K562 (cell line): ENCODE measurements at regions not wholly inside any gene's neighbourhood (a gene's known extent, or its start where the extent isn't known, plus 50 kb on each side); places are given as distances from the start of the nearest gene placed in this dataset.

Source experiments
- ATAC-seq: fragments of 200-7000 bp; cut with Tn5 transposase; 3 replicates; pipeline ENCODE4 v1.9.1; 2020; ENCODE audit warnings: moderate library complexity
- BruUV-seq: library from RNA; stranded (reverse); fragments of 400-500 nt; replicated peaks from 2 replicates; lab custom pipeline; 2021; lab: Mats Ljungman, UMichigan
- CTCF ChIA-PET: fragments of 300-600 bp; formaldehyde crosslinking; extraction: SDS; loops from one replicate; lab custom pipeline; 2021; ENCODE audit warnings: low intra/inter-chr PET ratio; lab: Yijun Ruan, JAX
- POLR2A ChIA-PET: fragments of 300-600, 350-650 bp; sonication (Branson Sonifier 250); formaldehyde crosslinking; extraction: SDS; loops from one replicate; lab custom pipeline; 2021; ENCODE audit warnings: antibody characterized with exemption, inconsistent platforms; lab: Yijun Ruan, JAX
- DNase-seq, 4 experiments: peaks; one replicate each; pipeline versions ENCODE4 v3.0.0 to v3.0.0-alpha.2; 2011 to 2018; ENCODE audit warnings: low spot score in 3 of 4, mixed read lengths in 3 of 4; ENCODE audit errors: extremely low read depth in 1 of 4
- FAIRE-seq: peaks from 2 replicates; lab custom pipeline; 2011; peaks lifted over from hg19 to GRCh38; lab: Jason Lieb, UNC
- H2AFZ ChIP-seq: 2 replicates; pipeline ENCODE4 v1.6.0; 2011; ENCODE audit warnings: low read depth, low read length, control low read depth, inconsistent platforms
- H3K27ac ChIP-seq: fragments of 200-600 bp; 3 replicates; pipeline ENCODE4 v1.8.0; 2011; ENCODE audit warnings: low read depth, mild to moderate bottlenecking, control low read depth, inconsistent platforms, low read length, moderate library complexity, mixed read lengths; ENCODE audit errors: extremely low read depth
- H3K27me3 ChIP-seq, 2 experiments: fragments of 300-600 bp in 1 of 2; 2 replicates in 1 of 2; 3 replicates in 1 of 2; pipeline versions ENCODE4 v1.6.0 to v1.8.0; 2011; ENCODE audit warnings: inconsistent platforms in 2 of 2, low read length in 2 of 2, mild to moderate bottlenecking in 1 of 2, mixed read lengths in 1 of 2, moderate library complexity in 1 of 2; ENCODE audit not compliant: control insufficient read depth in 2 of 2, insufficient read depth in 2 of 2
- H3K36me3 ChIP-seq: fragments of 300-600 bp; 3 replicates; pipeline ENCODE4 v1.8.0; 2011; ENCODE audit warnings: mild to moderate bottlenecking, low read length, inconsistent platforms; ENCODE audit not compliant: control insufficient read depth, insufficient read depth
- H3K4me1 ChIP-seq, 2 experiments: fragments of 200-600 bp in 1 of 2; replicated peaks in 1 of 2; 2 replicates in 1 of 2; 3 replicates in 1 of 2; pipeline versions ENCODE4 v1.5.1 to v1.8.0; 2011; ENCODE audit warnings: inconsistent platforms in 2 of 2, low read length in 2 of 2, mild to moderate bottlenecking in 1 of 2, mixed read lengths in 1 of 2, moderate library complexity in 1 of 2; ENCODE audit not compliant: control insufficient read depth in 2 of 2, insufficient read depth in 2 of 2
- H3K4me2 ChIP-seq: 2 replicates; pipeline ENCODE4 v1.6.1; 2011; ENCODE audit warnings: low read length, control low read depth, inconsistent platforms, mixed read lengths; ENCODE audit not compliant: insufficient read depth
- H3K4me3 ChIP-seq: fragments of 200-600 bp; sonication (generic), shearing (Covaris generic); 2 replicates; pipeline ENCODE4 v1.5.1; 2016; ENCODE audit warnings: control low read depth, inconsistent platforms
- H3K79me2 ChIP-seq: fragments of 200-600 bp; 3 replicates; pipeline ENCODE4 v1.8.0; 2011; ENCODE audit warnings: low read length, inconsistent platforms; ENCODE audit not compliant: control insufficient read depth, insufficient read depth
- H3K9ac ChIP-seq, 2 experiments: 2 replicates each; pipeline versions ENCODE4 v1.6.0 to v1.6.1; 2011; ENCODE audit warnings: low read depth in 2 of 2, low read length in 2 of 2, control low read depth in 1 of 2, inconsistent platforms in 1 of 2, mild to moderate bottlenecking in 1 of 2, mixed read lengths in 1 of 2; ENCODE audit not compliant: insufficient read depth in 1 of 2
- H3K9me1 ChIP-seq: one replicate; pipeline ENCODE4 v1.6.0; 2011; ENCODE audit warnings: inconsistent platforms, mild to moderate bottlenecking, low read length, moderate library complexity; ENCODE audit not compliant: control insufficient read depth, insufficient read depth
- H3K9me3 ChIP-seq: replicated peaks from 2 replicates; pipeline ENCODE4 v1.5.1; 2011; ENCODE audit warnings: low read depth, low read length, inconsistent platforms; ENCODE audit not compliant: control insufficient read depth, insufficient read depth
- H4K20me1 ChIP-seq: replicated peaks from 2 replicates; pipeline ENCODE4 v1.6.1; 2011; ENCODE audit warnings: low read length, inconsistent platforms, mixed read lengths; ENCODE audit not compliant: control insufficient read depth, insufficient read depth
- ARID3A ChIP-seq: IDR thresholded peaks from 2 replicates; pipeline ENCODE4 v1.6.1; 2012; ENCODE audit warnings: low read depth, low read length, improper control_type of control experiment, borderline replicate concordance
- CC2D1A ChIP-seq: fragments of 450-650 bp; IDR thresholded peaks from 2 replicates; pipeline ENCODE4 v1.6.1; 2017; ENCODE audit warnings: mild to moderate bottlenecking
- CHCHD3 ChIP-seq: fragments of 250-450 bp; sonication (Bioruptor Pico); IDR thresholded peaks from 2 replicates; pipeline ENCODE4 v2.1.2; 2022; ENCODE audit warnings: mild to moderate bottlenecking
- E2F8 ChIP-seq: fragments of 450-650 bp; IDR thresholded peaks from 2 replicates; pipeline ENCODE4 v1.7.1; 2018; ENCODE audit warnings: mild to moderate bottlenecking, low read depth; ENCODE audit not compliant: partially characterized antibody
- GTF2B ChIP-seq: IDR thresholded peaks from 2 replicates; pipeline ENCODE4 v1.6.1; 2011; ENCODE audit not compliant: insufficient read length; ENCODE audit errors: extremely low read depth
- NFXL1 ChIP-seq: fragments of 450-650 bp; formaldehyde crosslinking; IDR thresholded peaks from 2 replicates; pipeline ENCODE4 v1.4.0; 2021; ENCODE audit warnings: mild to moderate bottlenecking
- RBM39 ChIP-seq: fragments of 200-400 bp; formaldehyde crosslinking; optimal IDR thresholded peaks from 2 replicates; pipeline ENCODE3; 2018; ENCODE audit warnings: low read depth, low read length
- SMARCC2 ChIP-seq: fragments of 450-650 bp; IDR thresholded peaks from 2 replicates; pipeline ENCODE4 v1.6.1; 2017; ENCODE audit warnings: antibody characterized with exemption, moderate library complexity, mild to moderate bottlenecking, low read depth
- ZFP1 ChIP-seq: fragments of 450-650 bp; formaldehyde crosslinking; IDR thresholded peaks from 2 replicates; pipeline ENCODE4 v1.4.0; 2020; ENCODE audit warnings: mild to moderate bottlenecking, mixed read lengths
- ZNF449 ChIP-seq: fragments of 250-450 bp; sonication (Bioruptor Pico); IDR thresholded peaks from 2 replicates; pipeline ENCODE4 v1.8.0; 2022; ENCODE audit warnings: moderate library complexity, mild to moderate bottlenecking, inconsistent platforms
- ZNF592 ChIP-seq: fragments of 450-650 bp; IDR thresholded peaks from 2 replicates; pipeline ENCODE4 v1.6.1; 2017; ENCODE audit warnings: antibody characterized with exemption, mild to moderate bottlenecking
- WGBS: fragments of 100-300 bp; shearing (Covaris generic); methylation state at CpG from one replicate; pipeline ENCODE4 v1.1.6; 2016; ENCODE audit warnings: low coverage, mixed read lengths; ENCODE audit not compliant: insufficient coverage; ENCODE audit errors: missing lambda C conversion rate; 5-methylcytosine and 5-hydroxymethylcytosine counted together
- in situ Hi-C: fragments of 300-500 bp; cut with MboI; formaldehyde crosslinking; loops from 4 replicates; pipeline ENCODE4 v1.15.0; 2018; ENCODE audit warnings: inconsistent platforms, mixed read lengths
- intact Hi-C: fragments of 100-400 bp; cut with micrococcal nuclease; formaldehyde crosslinking; loops from 2 replicates; pipeline ENCODE4 v1.14.2; 2022

- TF ChIP-seq E2F8 (no peak), ZNF449 (CRISPR knock-in tag) (no peak), ARID3A (no peak), SMARCC2 (no peak), CHCHD3 (CRISPR knock-in tag) (no peak)
- TF ChIP-seq, all 486 proteins: peak for 0
These were observed 63.0 kb upstream of the TRPM1 start (continued) for GRCh38 chr15:31164573-31164912.

GRCh38 chr15:31169558-31169957 lies 68.0 kb upstream of the TRPM1 start:
- no peak overlapping the region for H3K27ac ChIP-seq
- intact Hi-C loops (no loop called here), in situ Hi-C loops (no loop called here)
- no peak overlapping the region for H2AFZ ChIP-seq
- DNase-seq (no peak), ATAC-seq (no peak), FAIRE-seq (no peak)
- H3K4me2 ChIP-seq, result no peak overlapping the region
- POLR2A ChIA-PET, result no interaction called here
- H3K9me1 ChIP-seq, result no peaks in the 10 kb centered on the region
- H3K4me1 ChIP-seq, result no peaks in the 10 kb centered on the region
- H3K36me3 ChIP-seq, result no peaks in the 10 kb centered on the region
- H4K20me1 ChIP-seq, result no peaks in the 10 kb centered on the region
- peaks cover 7 to 16% of the 10 kb centered on the region in 2 experiments; a peak in 3 of 5 replicates for H3K27me3 ChIP-seq
- H3K4me3 ChIP-seq, result no peak overlapping the region
- H3K9me3 ChIP-seq, result no peaks in the 10 kb centered on the region
- H3K9ac ChIP-seq, result no peak overlapping the region
- WGBS, result 5% methylated on average over 4 of the region's 7 CpGs
- H3K79me2 ChIP-seq, result no peaks in the 10 kb centered on the region
- CTCF ChIA-PET, result no interaction called here
- BruUV-seq, result no TSS peak
- no peak for TF ChIP-seq GTF2B
- TF ChIP-seq ZFP1 (CRISPR knock-in tag), result no peak
- no peak for TF ChIP-seq NFXL1 (CRISPR knock-in tag)
- no peak for TF ChIP-seq ZNF592
- no peak for TF ChIP-seq RBM39
- TF ChIP-seq CC2D1A, result no peak
